B cell (primary cell): ENCODE measurements at regions not wholly inside any gene's neighbourhood (a gene's known extent, or its start where the extent isn't known, plus 50 kb on each side); places are given as distances from the start of the nearest gene placed in this dataset.

Experiments
- EZH2 ChIP-seq: IDR thresholded peaks from 2 replicates; pipeline ENCODE4 v1.6.1; 2012; ENCODE audit warnings: borderline replicate concordance, low read depth, mild to moderate bottlenecking, moderate library complexity, low read length; ENCODE audit not compliant: insufficient read depth, poor library complexity, severe bottlenecking
- TF ChIP-seq, protein P1 (sequence below): fragments of 200-600 bp; IDR thresholded peaks from one replicate; pipeline ENCODE4 v1.8.0; 2022; ENCODE audit warnings: antibody characterized with exemption, mild to moderate bottlenecking

- TF ChIP-seq, protein P1, sequence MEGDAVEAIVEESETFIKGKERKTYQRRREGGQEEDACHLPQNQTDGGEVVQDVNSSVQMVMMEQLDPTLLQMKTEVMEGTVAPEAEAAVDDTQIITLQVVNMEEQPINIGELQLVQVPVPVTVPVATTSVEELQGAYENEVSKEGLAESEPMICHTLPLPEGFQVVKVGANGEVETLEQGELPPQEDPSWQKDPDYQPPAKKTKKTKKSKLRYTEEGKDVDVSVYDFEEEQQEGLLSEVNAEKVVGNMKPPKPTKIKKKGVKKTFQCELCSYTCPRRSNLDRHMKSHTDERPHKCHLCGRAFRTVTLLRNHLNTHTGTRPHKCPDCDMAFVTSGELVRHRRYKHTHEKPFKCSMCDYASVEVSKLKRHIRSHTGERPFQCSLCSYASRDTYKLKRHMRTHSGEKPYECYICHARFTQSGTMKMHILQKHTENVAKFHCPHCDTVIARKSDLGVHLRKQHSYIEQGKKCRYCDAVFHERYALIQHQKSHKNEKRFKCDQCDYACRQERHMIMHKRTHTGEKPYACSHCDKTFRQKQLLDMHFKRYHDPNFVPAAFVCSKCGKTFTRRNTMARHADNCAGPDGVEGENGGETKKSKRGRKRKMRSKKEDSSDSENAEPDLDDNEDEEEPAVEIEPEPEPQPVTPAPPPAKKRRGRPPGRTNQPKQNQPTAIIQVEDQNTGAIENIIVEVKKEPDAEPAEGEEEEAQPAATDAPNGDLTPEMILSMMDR = no peak
- TF ChIP-seq EZH2 = no peak
Observed at GRCh38 chr6:6816716-6817115, 228.2 kb downstream of the LY86 start.
